ENCODE measurements at regions not wholly inside any gene's neighbourhood (a gene's known extent, or its start where the extent isn't known, plus 50 kb on each side); places are given as distances from the start of the nearest gene placed in this dataset.

GRCh38 chr19:13665125-13665905, 99.0 kb upstream of the MRI1 start:
- H3K9ac ChIP-seq (ENCODE audit: low read depth in 1 of 2, low read length in 2 of 2): no peak overlapping the region

GRCh38 chr19:13652810-13653590, 111.3 kb upstream of the MRI1 start:
- H3K9ac ChIP-seq (ENCODE audit: low read depth in 1 of 2, low read length in 2 of 2): no peak overlapping the region
- no peaks in the 10 kb centered on the region for H3K36me3 ChIP-seq (ENCODE audit: control insufficient read depth in 1 of 2, insufficient read depth in 2 of 2, low read length in 2 of 2)
- H3K9me3 ChIP-seq (ENCODE audit: control insufficient read depth in 1 of 2, low read length in 2 of 2): no peaks in the 10 kb centered on the region
- H3K27me3 ChIP-seq (ENCODE audit: control insufficient read depth in 1 of 2, insufficient read depth in 2 of 2, low read length in 2 of 2): no peaks in the 10 kb centered on the region
- no peak overlapping the region for H3K4me3 ChIP-seq (ENCODE audit: low read depth in 1 of 2, low read length in 2 of 2)
- H3K4me1 ChIP-seq (ENCODE audit: control insufficient read depth in 1 of 2, insufficient read depth in 2 of 2, low read length in 2 of 2): no peaks in the 10 kb centered on the region
- no peak overlapping the region for H3K27ac ChIP-seq (ENCODE audit: low read depth, low read length)

More at GRCh38 chr19:13665125-13665905, 99.0 kb upstream of the MRI1 start:
- Histone ChIP-seq H3K27ac (ENCODE audit: low read depth, low read length) (no peak overlapping the region), H3K4me1 (ENCODE audit: control insufficient read depth in 1 of 2, insufficient read depth in 2 of 2, low read length in 2 of 2) (no peaks in the 10 kb centered on the region), H3K27me3 (ENCODE audit: control insufficient read depth in 1 of 2, insufficient read depth in 2 of 2, low read length in 2 of 2) (no peaks in the 10 kb centered on the region), H3K36me3 (ENCODE audit: control insufficient read depth in 1 of 2, insufficient read depth in 2 of 2, low read length in 2 of 2) (no peaks in the 10 kb centered on the region), H3K9me3 (ENCODE audit: control insufficient read depth in 1 of 2, low read length in 2 of 2) (no peaks in the 10 kb centered on the region), H3K4me3 (ENCODE audit: low read depth in 1 of 2, low read length in 2 of 2) (peak overlapping the region in 1 of 2 donors; percentile 8)

GRCh38 chr19:13646758-13647157, 117.6 kb upstream of the MRI1 start:
- Histone ChIP-seq H3K27ac (ENCODE audit: low read depth, low read length) (no peak overlapping the region), H3K9me3 (ENCODE audit: control insufficient read depth in 1 of 2, low read length in 2 of 2) (peaks cover 0 to 4% of the 10 kb centered on the region in 2 donors), H3K27me3 (ENCODE audit: control insufficient read depth in 1 of 2, insufficient read depth in 2 of 2, low read length in 2 of 2) (no peaks in the 10 kb centered on the region), H3K4me3 (ENCODE audit: low read depth in 1 of 2, low read length in 2 of 2) (no peak overlapping the region), H3K4me1 (ENCODE audit: control insufficient read depth in 1 of 2, insufficient read depth in 2 of 2, low read length in 2 of 2) (no peaks in the 10 kb centered on the region), H3K36me3 (ENCODE audit: control insufficient read depth in 1 of 2, insufficient read depth in 2 of 2, low read length in 2 of 2) (no peaks in the 10 kb centered on the region), H3K9ac (ENCODE audit: low read depth in 1 of 2, low read length in 2 of 2) (no peak overlapping the region)

- no peak overlapping the region for H3K9ac ChIP-seq (ENCODE audit: low read depth in 1 of 2, low read length in 2 of 2)
- H3K27ac ChIP-seq (ENCODE audit: low read depth, low read length): no peak overlapping the region
- H3K36me3 ChIP-seq (ENCODE audit: control insufficient read depth in 1 of 2, insufficient read depth in 2 of 2, low read length in 2 of 2): no peaks in the 10 kb centered on the region
- peaks cover 0 to 4% of the 10 kb centered on the region in 2 donors for H3K9me3 ChIP-seq (ENCODE audit: control insufficient read depth in 1 of 2, low read length in 2 of 2)
- H3K4me1 ChIP-seq (ENCODE audit: control insufficient read depth in 1 of 2, insufficient read depth in 2 of 2, low read length in 2 of 2): no peaks in the 10 kb centered on the region
- H3K27me3 ChIP-seq (ENCODE audit: control insufficient read depth in 1 of 2, insufficient read depth in 2 of 2, low read length in 2 of 2): no peaks in the 10 kb centered on the region
- no peak overlapping the region for H3K4me3 ChIP-seq (ENCODE audit: low read depth in 1 of 2, low read length in 2 of 2)
Observed at GRCh38 chr19:13644645-13645044, 119.7 kb upstream of the MRI1 start.

GRCh38 chr19:13640611-13641010, 123.7 kb upstream of the MRI1 start:
- Histone ChIP-seq H3K4me1 (ENCODE audit: control insufficient read depth in 1 of 2, insufficient read depth in 2 of 2, low read length in 2 of 2) (no peaks in the 10 kb centered on the region), H3K4me3 (ENCODE audit: low read depth in 1 of 2, low read length in 2 of 2) (no peak overlapping the region), H3K9me3 (ENCODE audit: control insufficient read depth in 1 of 2, low read length in 2 of 2) (peaks cover 0 to 4% of the 10 kb centered on the region in 2 donors), H3K9ac (ENCODE audit: low read depth in 1 of 2, low read length in 2 of 2) (no peak overlapping the region), H3K27me3 (ENCODE audit: control insufficient read depth in 1 of 2, insufficient read depth in 2 of 2, low read length in 2 of 2) (no peaks in the 10 kb centered on the region), H3K36me3 (ENCODE audit: control insufficient read depth in 1 of 2, insufficient read depth in 2 of 2, low read length in 2 of 2) (no peaks in the 10 kb centered on the region), H3K27ac (ENCODE audit: low read depth, low read length) (no peak overlapping the region)

GRCh38 chr19:13639342-13639929, 124.9 kb upstream of the MRI1 start:
- no peak overlapping the region for H3K9ac ChIP-seq (ENCODE audit: low read depth in 1 of 2, low read length in 2 of 2)
- no peaks in the 10 kb centered on the region for H3K27me3 ChIP-seq (ENCODE audit: control insufficient read depth in 1 of 2, insufficient read depth in 2 of 2, low read length in 2 of 2)
- H3K4me3 ChIP-seq (ENCODE audit: low read depth in 1 of 2, low read length in 2 of 2): no peak overlapping the region
- no peaks in the 10 kb centered on the region for H3K9me3 ChIP-seq (ENCODE audit: control insufficient read depth in 1 of 2, low read length in 2 of 2)
- no peaks in the 10 kb centered on the region for H3K4me1 ChIP-seq (ENCODE audit: control insufficient read depth in 1 of 2, insufficient read depth in 2 of 2, low read length in 2 of 2)
- no peak overlapping the region for H3K27ac ChIP-seq (ENCODE audit: low read depth, low read length)
- H3K36me3 ChIP-seq (ENCODE audit: control insufficient read depth in 1 of 2, insufficient read depth in 2 of 2, low read length in 2 of 2): no peaks in the 10 kb centered on the region

GRCh38 chr19:13637664-13638063, 126.7 kb upstream of the MRI1 start:
- Histone ChIP-seq H3K9me3 (ENCODE audit: control insufficient read depth in 1 of 2, low read length in 2 of 2) (no peaks in the 10 kb centered on the region), H3K27me3 (ENCODE audit: control insufficient read depth in 1 of 2, insufficient read depth in 2 of 2, low read length in 2 of 2) (no peaks in the 10 kb centered on the region), H3K9ac (ENCODE audit: low read depth in 1 of 2, low read length in 2 of 2) (no peak overlapping the region), H3K27ac (ENCODE audit: low read depth, low read length) (no peak overlapping the region), H3K4me1 (ENCODE audit: control insufficient read depth in 1 of 2, insufficient read depth in 2 of 2, low read length in 2 of 2) (peaks cover 0 to 3% of the 10 kb centered on the region in 2 donors), H3K36me3 (ENCODE audit: control insufficient read depth in 1 of 2, insufficient read depth in 2 of 2, low read length in 2 of 2) (no peaks in the 10 kb centered on the region), H3K4me3 (ENCODE audit: low read depth in 1 of 2, low read length in 2 of 2) (no peak overlapping the region)

GRCh38 chr19:13634658-13635057, 128.4 kb upstream of the CACNA1A start:
- H3K27me3 ChIP-seq (ENCODE audit: control insufficient read depth in 1 of 2, insufficient read depth in 2 of 2, low read length in 2 of 2): no peaks in the 10 kb centered on the region
- H3K4me1 ChIP-seq (ENCODE audit: control insufficient read depth in 1 of 2, insufficient read depth in 2 of 2, low read length in 2 of 2): peaks cover 0 to 5% of the 10 kb centered on the region in 2 donors
- no peaks in the 10 kb centered on the region for H3K9me3 ChIP-seq (ENCODE audit: control insufficient read depth in 1 of 2, low read length in 2 of 2)
- no peak overlapping the region for H3K4me3 ChIP-seq (ENCODE audit: low read depth in 1 of 2, low read length in 2 of 2)
- no peak overlapping the region for H3K27ac ChIP-seq (ENCODE audit: low read depth, low read length)
- H3K9ac ChIP-seq (ENCODE audit: low read depth in 1 of 2, low read length in 2 of 2): no peak overlapping the region
- H3K36me3 ChIP-seq (ENCODE audit: control insufficient read depth in 1 of 2, insufficient read depth in 2 of 2, low read length in 2 of 2): no peaks in the 10 kb centered on the region

- Histone ChIP-seq H3K9me3 (ENCODE audit: control insufficient read depth in 1 of 2, low read length in 2 of 2) (no peaks in the 10 kb centered on the region), H3K9ac (ENCODE audit: low read depth in 1 of 2, low read length in 2 of 2) (no peak overlapping the region), H3K4me3 (ENCODE audit: low read depth in 1 of 2, low read length in 2 of 2) (no peak overlapping the region), H3K27ac (ENCODE audit: low read depth, low read length) (no peak overlapping the region), H3K27me3 (ENCODE audit: control insufficient read depth in 1 of 2, insufficient read depth in 2 of 2, low read length in 2 of 2) (no peaks in the 10 kb centered on the region), H3K36me3 (ENCODE audit: control insufficient read depth in 1 of 2, insufficient read depth in 2 of 2, low read length in 2 of 2) (no peaks in the 10 kb centered on the region), H3K4me1 (ENCODE audit: control insufficient read depth in 1 of 2, insufficient read depth in 2 of 2, low read length in 2 of 2) (peaks cover 0 to 5% of the 10 kb centered on the region in 2 donors)
Observed at GRCh38 chr19:13633522-13633922, 127.2 kb upstream of the CACNA1A start.

GRCh38 chr19:13633109-13633508, 126.8 kb upstream of the CACNA1A start:
- no peak overlapping the region for H3K4me3 ChIP-seq (ENCODE audit: low read depth in 1 of 2, low read length in 2 of 2)
- peaks cover 0 to 5% of the 10 kb centered on the region in 2 donors for H3K4me1 ChIP-seq (ENCODE audit: control insufficient read depth in 1 of 2, insufficient read depth in 2 of 2, low read length in 2 of 2)
- no peaks in the 10 kb centered on the region for H3K27me3 ChIP-seq (ENCODE audit: control insufficient read depth in 1 of 2, insufficient read depth in 2 of 2, low read length in 2 of 2)
- H3K9me3 ChIP-seq (ENCODE audit: control insufficient read depth in 1 of 2, low read length in 2 of 2): no peaks in the 10 kb centered on the region
- H3K36me3 ChIP-seq (ENCODE audit: control insufficient read depth in 1 of 2, insufficient read depth in 2 of 2, low read length in 2 of 2): no peaks in the 10 kb centered on the region
- peak overlapping the region; percentile 35 for H3K27ac ChIP-seq (ENCODE audit: low read depth, low read length)
- H3K9ac ChIP-seq (ENCODE audit: low read depth in 1 of 2, low read length in 2 of 2): no peak overlapping the region

Data from duodenal mucosa (tissue), 2 donors.